ENCODE measurements at regions not wholly inside any gene's neighbourhood (a gene's known extent, or its start where the extent isn't known, plus 50 kb on each side); places are given as distances from the start of the nearest gene placed in this dataset.

DNA sequence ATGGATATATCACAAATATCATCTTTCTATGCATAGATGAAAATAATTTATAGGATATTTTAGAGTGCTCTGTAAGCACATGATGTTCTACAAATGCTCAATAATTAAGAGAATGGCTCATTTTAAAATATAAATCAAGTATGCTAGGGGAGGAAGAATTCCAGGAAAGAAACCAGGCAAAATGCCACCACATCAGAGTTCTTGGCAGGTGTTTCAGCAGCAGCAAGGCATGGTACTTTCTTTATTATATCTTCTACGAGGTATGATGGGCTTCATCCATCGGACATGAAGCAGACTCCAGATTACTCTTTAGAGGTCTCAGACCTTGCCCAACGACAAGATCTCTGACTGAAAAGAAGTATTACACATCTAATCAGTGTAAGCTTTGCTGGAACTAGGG is 316.3 kb upstream of the ARRDC3 start:
- ChIA-PET CTCF (interaction anchor here (1.7 kb wide), 1 partner anchor 11 kb away, joined by 5 read pairs; no protein-coding TSS in a partner anchor), POLR2A (no interaction called here)
- no peak for DNase-seq (ENCODE audit: extremely low spot score)
- TF ChIP-seq, protein P1, sequence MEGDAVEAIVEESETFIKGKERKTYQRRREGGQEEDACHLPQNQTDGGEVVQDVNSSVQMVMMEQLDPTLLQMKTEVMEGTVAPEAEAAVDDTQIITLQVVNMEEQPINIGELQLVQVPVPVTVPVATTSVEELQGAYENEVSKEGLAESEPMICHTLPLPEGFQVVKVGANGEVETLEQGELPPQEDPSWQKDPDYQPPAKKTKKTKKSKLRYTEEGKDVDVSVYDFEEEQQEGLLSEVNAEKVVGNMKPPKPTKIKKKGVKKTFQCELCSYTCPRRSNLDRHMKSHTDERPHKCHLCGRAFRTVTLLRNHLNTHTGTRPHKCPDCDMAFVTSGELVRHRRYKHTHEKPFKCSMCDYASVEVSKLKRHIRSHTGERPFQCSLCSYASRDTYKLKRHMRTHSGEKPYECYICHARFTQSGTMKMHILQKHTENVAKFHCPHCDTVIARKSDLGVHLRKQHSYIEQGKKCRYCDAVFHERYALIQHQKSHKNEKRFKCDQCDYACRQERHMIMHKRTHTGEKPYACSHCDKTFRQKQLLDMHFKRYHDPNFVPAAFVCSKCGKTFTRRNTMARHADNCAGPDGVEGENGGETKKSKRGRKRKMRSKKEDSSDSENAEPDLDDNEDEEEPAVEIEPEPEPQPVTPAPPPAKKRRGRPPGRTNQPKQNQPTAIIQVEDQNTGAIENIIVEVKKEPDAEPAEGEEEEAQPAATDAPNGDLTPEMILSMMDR (IDR thresholded peaks at IDR 0.05; ENCODE audit: control extremely low read depth, extremely low read depth, low read depth, missing control alignments), result no peak

- no peak for DNase-seq (ENCODE audit: extremely low spot score)
- ChIA-PET POLR2A (no interaction called here), CTCF (no interaction called here)
- TF ChIP-seq, protein P1 (IDR thresholded peaks at IDR 0.05; ENCODE audit: control extremely low read depth, extremely low read depth, low read depth, missing control alignments), result no peak
Measured at GRCh38 chr5:91691592-91691991, 308.5 kb upstream of the ARRDC3 start.

GRCh38 chr5:91690921-91691320 is 307.8 kb upstream of the ARRDC3 start:
- DNase-seq (ENCODE audit: extremely low spot score), result no peak
- TF ChIP-seq, protein P1 (IDR thresholded peaks at IDR 0.05; ENCODE audit: control extremely low read depth, extremely low read depth, low read depth, missing control alignments), result no peak
- ChIA-PET POLR2A (no interaction called here), CTCF (interaction anchor here (1.0 to 1.3 kb wide), 2 partner anchors 17 to 18 kb away, joined by 3 read pairs; no protein-coding TSS in a partner anchor)

DNA sequence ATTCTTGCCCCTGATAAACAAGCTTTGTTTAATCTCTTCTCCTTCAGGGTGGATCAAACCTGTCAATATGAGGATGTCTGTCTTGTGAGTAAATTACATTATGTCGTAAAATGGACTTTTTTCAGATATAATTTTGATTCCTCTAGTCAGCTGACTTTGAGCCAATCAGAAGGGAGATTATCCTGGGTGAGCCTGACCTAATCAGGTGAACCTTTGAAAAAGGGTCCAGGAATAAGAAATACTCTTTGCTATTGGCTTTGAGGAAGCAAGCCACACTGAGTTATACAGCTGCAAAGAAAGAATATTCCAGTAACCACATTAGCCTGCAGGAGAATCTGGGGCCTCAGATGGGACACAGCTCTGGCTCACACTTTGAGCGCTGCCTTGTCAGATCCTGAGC is 304.3 kb upstream of the ARRDC3 start:
- TF ChIP-seq, protein P1 (IDR thresholded peaks at IDR 0.05; ENCODE audit: control extremely low read depth, extremely low read depth, low read depth, missing control alignments), result no peak
- ChIA-PET POLR2A (no interaction called here), CTCF (interaction anchor here (1.2 kb wide), 1 partner anchor 10 kb away, joined by 4 read pairs; no protein-coding TSS in a partner anchor)
- no peak for DNase-seq (ENCODE audit: extremely low spot score)

DNA sequence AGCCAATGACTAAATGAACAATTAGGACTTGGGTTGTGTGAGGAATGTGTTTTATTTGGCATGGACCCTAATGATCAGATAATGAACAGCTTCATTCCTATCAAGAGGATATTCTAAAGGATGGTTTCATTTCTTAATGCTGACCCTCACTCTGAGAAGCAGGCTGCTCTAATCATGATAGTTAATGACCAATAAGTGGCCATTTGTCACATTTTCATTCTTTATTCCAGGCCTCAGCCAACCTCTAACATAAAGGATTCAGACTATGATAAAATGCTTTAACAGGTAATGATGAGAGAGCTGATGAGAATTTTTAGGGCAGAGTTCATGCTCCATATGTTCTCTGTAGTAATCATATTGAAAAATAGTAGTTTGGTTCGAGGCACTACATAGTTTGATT is 301.5 kb upstream of the ARRDC3 start:
- CTCF ChIA-PET, result interaction anchor here (1.5 kb wide), 1 partner anchor 11 kb away, joined by 4 read pairs; no protein-coding TSS in a partner anchor
- TF ChIP-seq, protein P1 (IDR thresholded peaks at IDR 0.05; ENCODE audit: control extremely low read depth, extremely low read depth, low read depth, missing control alignments), result no peak
- POLR2A ChIA-PET, result no interaction called here
- no peak for DNase-seq (ENCODE audit: extremely low spot score)

- POLR2A ChIA-PET, result no interaction called here
- CTCF ChIA-PET, result no interaction called here
- DNase-seq (ENCODE audit: extremely low spot score), result no peak
- TF ChIP-seq, protein P1 (IDR thresholded peaks at IDR 0.05; ENCODE audit: control extremely low read depth, extremely low read depth, low read depth, missing control alignments), result no peak
Measured at GRCh38 chr5:91670563-91670962, 287.4 kb upstream of the ARRDC3 start.

DNA sequence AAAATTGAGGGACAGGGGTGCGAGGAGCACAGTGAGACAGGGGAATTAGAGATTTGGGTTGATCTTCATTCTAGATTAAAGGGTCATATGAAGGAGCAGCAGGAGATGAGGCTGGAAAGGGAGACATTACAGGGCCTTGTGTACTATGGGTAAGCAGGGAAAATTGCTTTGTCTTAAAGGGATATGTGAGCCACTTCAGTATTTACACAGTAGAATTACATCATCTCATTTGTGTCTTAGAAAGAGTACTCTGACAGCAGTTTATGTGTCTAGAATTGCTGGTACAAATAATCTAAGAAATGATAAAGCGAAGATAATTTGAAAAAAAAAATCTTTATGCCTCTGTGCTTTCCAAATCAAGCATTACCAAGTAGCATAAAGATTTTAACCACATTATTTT is 287.0 kb upstream of the ARRDC3 start:
- TF ChIP-seq, protein P1 (IDR thresholded peaks at IDR 0.05; ENCODE audit: control extremely low read depth, extremely low read depth, low read depth, missing control alignments), result no peak
- CTCF ChIA-PET, result no interaction called here
- DNase-seq (ENCODE audit: extremely low spot score), result no peak
- POLR2A ChIA-PET, result no interaction called here

All from GM10248 (cell line).